Embryonic facial prominence (tissue), 1 donor: ENCODE measurements at regions not wholly inside any gene's neighbourhood (a gene's known extent, or its start where the extent isn't known, plus 50 kb on each side); places are given as distances from the start of the nearest gene placed in this dataset.

Experiments used
- DNase-seq: peaks from one replicate; pipeline ENCODE4 v3.0.0-alpha.2; 2016; ENCODE audit errors: extremely low spot score

GRCh38 chr13:61727767-61728166 lies 312.1 kb upstream of the PCDH20 start:
- DNase-seq: no peak

GRCh38 chr13:61725806-61726205 lies 310.2 kb upstream of the PCDH20 start:
- no peak for DNase-seq

GRCh38 chr13:61722119-61722518 lies 306.5 kb upstream of the PCDH20 start:
- no peak for DNase-seq

GRCh38 chr13:61712621-61713020 lies 297.0 kb upstream of the PCDH20 start:
- DNase-seq: no peak

- DNase-seq: no peak
These were observed 293.6 kb upstream of the PCDH20 start for GRCh38 chr13:61709258-61709657.

- DNase-seq: no peak
These were observed 291.2 kb upstream of the PCDH20 start for GRCh38 chr13:61706899-61707298.

- no peak for DNase-seq
These were observed 285.0 kb upstream of the PCDH20 start for GRCh38 chr13:61700620-61701019.

GRCh38 chr13:61700181-61700580 lies 284.5 kb upstream of the PCDH20 start:
- no peak for DNase-seq

GRCh38 chr13:61696676-61697075 lies 281.0 kb upstream of the PCDH20 start:
- DNase-seq: no peak

GRCh38 chr13:61695147-61695546 lies 279.5 kb upstream of the PCDH20 start:
- DNase-seq: no peak

GRCh38 chr13:61692691-61693090 lies 277.0 kb upstream of the PCDH20 start:
- no peak for DNase-seq

GRCh38 chr13:61685682-61686012 lies 270.0 kb upstream of the PCDH20 start:
- DNase-seq: no peak

- no peak for DNase-seq
These were observed 269.5 kb upstream of the PCDH20 start for GRCh38 chr13:61684976-61685681.

GRCh38 chr13:61672756-61673155 lies 257.1 kb upstream of the PCDH20 start:
- no peak for DNase-seq

GRCh38 chr13:61670384-61671161 lies 254.9 kb upstream of the PCDH20 start:
- no peak for DNase-seq

GRCh38 chr13:61664801-61665705 lies 249.4 kb upstream of the PCDH20 start:
- DNase-seq: no peak

GRCh38 chr13:61654481-61654880 lies 238.8 kb upstream of the PCDH20 start:
- no peak for DNase-seq

- DNase-seq: no peak
These were observed 232.9 kb upstream of the PCDH20 start for GRCh38 chr13:61648547-61648946.

GRCh38 chr13:61612192-61612591 lies 196.5 kb upstream of the PCDH20 start:
- no peak for DNase-seq

- DNase-seq: no peak
These were observed 192.5 kb upstream of the PCDH20 start for GRCh38 chr13:61608138-61608537.

GRCh38 chr13:61600360-61601033 lies 184.8 kb upstream of the PCDH20 start:
- no peak for DNase-seq

GRCh38 chr13:61592489-61592888 lies 176.8 kb upstream of the PCDH20 start:
- DNase-seq: no peak
